GM18502 (cell line): ENCODE measurements at regions not wholly inside any gene's neighbourhood (a gene's known extent, or its start where the extent isn't known, plus 50 kb on each side); places are given as distances from the start of the nearest gene placed in this dataset.

Experiments
- ATAC-seq: cut with Tn5 transposase; IDR thresholded peaks from one replicate; pipeline ENCODE4 v1.9.1; 2021; ENCODE audit warnings: mild to moderate bottlenecking; ENCODE audit not compliant: unreplicated experiment, poor library complexity

DNA sequence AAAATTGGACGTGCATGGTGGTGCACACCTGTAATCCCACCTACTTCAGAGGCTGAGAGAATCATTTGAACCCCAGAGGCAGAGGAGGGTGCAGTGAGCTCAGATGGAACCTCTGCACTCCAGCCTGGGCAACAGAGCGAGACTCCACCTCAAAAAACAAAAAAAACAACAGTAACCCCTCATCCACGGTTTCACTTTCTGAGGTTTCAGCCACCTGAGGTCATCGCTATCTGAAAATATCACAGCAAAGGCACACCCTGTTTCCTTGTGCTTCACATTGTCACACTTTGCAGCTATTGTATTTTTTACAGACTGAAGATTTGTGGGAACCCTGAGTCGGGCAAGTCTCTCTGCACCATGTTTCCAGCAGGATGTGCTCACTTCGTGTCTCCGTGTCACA, 54.1 kb upstream of the FOXQ1 start:
- no peak for ATAC-seq

GRCh38 chr6:1256435-1257008, 55.4 kb upstream of the FOXQ1 start:
- no peak for ATAC-seq

- ATAC-seq: no peak
Measured at GRCh38 chr6:1255636-1256365, 56.1 kb upstream of the FOXQ1 start.

DNA sequence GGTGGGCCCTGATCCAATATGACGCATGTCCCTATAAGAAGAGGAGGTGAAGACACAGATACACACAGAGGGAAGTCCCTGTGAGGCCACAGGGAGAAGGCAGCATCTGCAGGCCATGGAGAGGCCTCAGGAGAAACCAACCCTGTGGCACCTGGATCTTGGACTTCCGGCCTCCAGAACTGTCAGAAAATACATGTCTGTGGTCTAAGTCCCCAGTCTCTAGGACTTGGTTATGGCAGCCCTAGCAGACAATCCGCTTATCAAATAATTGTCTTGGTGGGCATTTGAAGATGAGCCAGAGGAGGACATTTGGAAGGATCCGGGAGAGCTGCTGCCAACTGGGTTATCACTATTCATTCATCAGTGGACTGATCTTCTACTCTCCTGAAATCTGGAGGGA, 57.6 kb upstream of the FOXQ1 start:
- ATAC-seq: no peak

GRCh38 chr6:1253816-1254215, 58.1 kb upstream of the FOXQ1 start:
- no peak for ATAC-seq

DNA sequence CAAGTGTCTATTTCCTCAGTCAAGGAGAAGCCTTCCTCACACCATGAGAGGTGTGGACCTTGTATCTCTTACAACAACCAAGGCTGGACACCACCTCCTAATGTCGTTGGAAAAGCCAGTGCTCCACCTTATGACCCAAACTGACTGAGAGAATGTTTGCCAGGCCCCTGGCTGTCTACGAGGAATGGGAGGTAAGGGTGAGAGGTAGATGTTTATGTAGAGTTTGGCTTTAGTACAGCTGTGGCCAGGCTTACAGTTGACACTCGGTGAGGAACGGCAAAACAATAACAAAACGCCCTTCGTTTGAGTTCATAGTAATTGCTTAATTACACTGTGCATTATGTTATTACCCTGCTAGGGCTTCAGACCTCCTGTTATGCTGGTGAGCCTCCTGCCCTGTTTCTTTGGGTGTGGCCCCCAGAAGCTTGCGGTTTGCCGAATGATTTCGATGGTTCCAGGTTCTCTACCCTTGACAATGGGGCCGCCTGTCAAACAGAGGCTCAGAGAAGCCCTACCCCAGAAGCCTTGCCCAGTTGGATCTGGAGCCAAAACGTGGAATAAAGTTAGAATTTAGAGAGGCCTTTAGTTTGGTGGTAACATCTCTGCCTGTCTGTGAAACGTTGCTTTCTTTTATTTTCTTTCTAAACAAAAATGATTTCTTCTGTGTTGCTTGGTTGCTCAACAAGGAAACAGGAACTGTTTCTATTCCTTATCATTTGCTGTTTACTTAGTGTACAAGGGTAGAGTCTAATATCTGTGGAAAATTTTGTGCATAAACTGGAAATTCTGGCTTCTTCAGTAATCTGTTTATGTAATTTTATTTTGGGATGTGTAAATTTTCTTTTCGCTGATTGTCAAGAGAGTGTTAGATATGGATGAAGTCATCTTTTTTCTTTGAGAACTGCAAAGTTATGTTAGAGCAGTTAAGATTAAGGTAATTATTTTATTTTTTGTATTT, 60.4 kb upstream of the FOXQ1 start:
- no peak for ATAC-seq

- no peak for ATAC-seq
Measured at GRCh38 chr6:1250489-1251197, 61.3 kb upstream of the FOXQ1 start.

DNA sequence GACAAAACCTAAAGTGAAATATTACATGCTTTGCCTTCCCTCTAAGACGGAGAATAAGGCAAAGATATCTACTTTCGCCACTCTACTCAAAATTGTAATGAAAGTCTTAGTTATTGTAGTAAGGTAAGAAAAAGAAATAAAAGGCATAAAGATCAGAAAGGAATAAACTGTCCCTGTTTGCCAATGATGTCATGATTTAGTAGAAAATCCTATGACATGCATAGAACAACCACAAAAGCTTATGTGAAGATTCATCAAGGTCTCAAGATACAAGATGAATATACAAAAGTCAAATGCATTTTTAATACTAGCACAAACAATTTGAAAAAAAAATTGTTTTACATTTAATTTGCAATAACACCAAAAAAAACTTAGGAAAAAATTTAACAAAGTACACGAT, 64.0 kb upstream of the FOXQ1 start:
- no peak for ATAC-seq

- no peak for ATAC-seq
Measured at GRCh38 chr6:1247056-1247455, 64.8 kb upstream of the FOXQ1 start.

- no peak for ATAC-seq
Measured at GRCh38 chr6:1244941-1245340, 67.0 kb upstream of the FOXQ1 start.

GRCh38 chr6:1244278-1244677, 67.6 kb upstream of the FOXQ1 start:
- no peak for ATAC-seq

GRCh38 chr6:1242446-1242845, 69.5 kb upstream of the FOXQ1 start:
- ATAC-seq: no peak

- no peak for ATAC-seq
Measured at GRCh38 chr6:1242021-1242420, 69.9 kb upstream of the FOXQ1 start.

GRCh38 chr6:1240766-1241318, 71.1 kb upstream of the FOXQ1 start:
- no peak for ATAC-seq

DNA sequence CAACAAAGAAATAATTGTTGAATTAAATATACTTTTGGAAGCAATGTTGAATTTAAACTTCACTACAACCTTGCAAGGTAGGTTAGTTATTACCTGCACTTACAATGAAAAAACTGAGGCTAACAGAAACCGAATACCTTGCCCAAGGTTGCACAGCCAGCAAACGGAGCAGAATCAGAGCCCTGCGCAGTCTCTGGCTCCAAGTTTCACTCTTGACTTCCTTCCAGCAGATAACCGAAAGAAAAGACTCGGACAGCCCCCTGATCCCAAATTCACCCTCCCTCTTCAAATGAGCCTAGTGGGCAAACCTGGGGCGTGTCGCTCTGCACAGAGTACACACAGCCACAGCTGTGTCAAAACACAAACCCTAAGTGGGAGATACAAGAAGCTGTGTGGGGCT, 72.1 kb upstream of the FOXQ1 start:
- no peak for ATAC-seq

GRCh38 chr6:1238040-1238439, 73.9 kb upstream of the FOXQ1 start:
- ATAC-seq: no peak

- ATAC-seq: no peak
Measured at GRCh38 chr6:1237636-1238035, 74.3 kb upstream of the FOXQ1 start.

DNA sequence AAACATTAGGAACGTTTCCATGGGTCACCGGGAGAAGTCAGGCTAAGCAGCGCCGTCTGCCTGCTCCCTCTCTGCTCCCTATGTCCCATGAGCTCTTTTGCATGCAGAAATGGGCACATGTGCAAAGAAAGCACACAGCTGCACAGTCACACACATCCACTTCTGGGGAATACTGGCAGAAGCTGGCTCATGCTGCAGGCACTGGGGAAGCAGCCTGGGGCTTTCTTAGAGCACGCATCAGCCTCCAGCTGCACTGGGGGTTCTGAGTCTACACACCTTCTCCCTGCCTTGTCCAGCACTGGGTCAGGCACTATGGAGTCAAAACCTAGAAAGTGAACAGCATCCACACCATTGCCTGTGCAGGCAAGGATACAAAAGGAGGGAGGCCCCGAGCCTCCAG, 76.1 kb upstream of the FOXQ1 start:
- no peak for ATAC-seq

GRCh38 chr6:1233924-1234323, 78.0 kb upstream of the FOXQ1 start:
- no peak for ATAC-seq

- ATAC-seq: no peak
Measured at GRCh38 chr6:1232578-1232977, 79.3 kb upstream of the FOXQ1 start.
